ENCODE measurements at regions not wholly inside any gene's neighbourhood (a gene's known extent, or its start where the extent isn't known, plus 50 kb on each side); places are given as distances from the start of the nearest gene placed in this dataset.

DNA sequence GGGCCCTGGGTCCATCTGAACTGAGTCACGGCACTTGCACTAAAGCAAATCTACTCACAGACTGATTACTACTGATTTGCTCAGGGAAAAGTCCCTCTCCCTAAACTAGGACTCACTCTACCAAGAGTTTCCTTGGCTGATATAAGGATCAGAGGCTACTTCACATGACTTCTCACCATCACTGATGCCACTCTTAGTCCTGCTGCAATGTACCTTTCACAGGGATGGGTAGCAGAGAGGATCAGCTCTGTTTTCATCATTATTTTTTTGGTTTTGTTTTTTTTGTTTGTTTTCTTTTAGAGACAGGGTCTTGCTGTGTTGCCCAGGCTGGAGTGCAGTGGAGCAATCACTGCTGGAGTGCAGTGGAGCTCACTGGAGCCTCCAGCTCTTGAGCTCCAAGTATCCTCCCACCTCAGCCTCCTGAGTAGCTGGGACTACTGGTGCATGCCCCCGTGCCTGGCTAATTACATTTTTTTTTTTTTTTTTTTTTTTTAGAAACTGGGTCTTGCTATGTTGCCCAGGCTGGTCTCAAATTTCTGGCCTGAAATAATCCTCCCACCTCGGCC lies 200.6 kb downstream of the JCAD start:
- no peak for DNase-seq (ENCODE audit: extremely low read depth, low read depth)

GRCh38 chr10:29857843-29858701 lies 201.3 kb downstream of the JCAD start:
- peak; percentile 59 for DNase-seq (ENCODE audit: extremely low read depth, low read depth)

DNA sequence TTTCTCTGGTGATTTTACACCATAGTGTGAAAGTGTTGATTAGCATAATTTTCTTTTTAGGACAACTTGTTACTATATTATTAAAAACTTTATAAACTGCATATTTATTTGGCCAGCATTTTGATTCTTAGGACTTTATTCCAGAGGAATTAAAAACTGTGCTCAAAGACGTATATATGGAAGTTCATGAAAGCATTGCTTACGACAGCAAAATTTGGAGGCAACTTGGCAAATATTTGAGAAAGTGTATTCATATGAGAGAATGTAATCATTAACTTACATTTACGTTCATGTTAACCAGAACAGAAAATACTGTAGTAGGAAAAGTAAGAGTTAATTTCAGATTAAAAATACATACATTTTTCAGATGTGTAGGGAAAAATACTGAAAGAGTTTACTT lies 203.1 kb downstream of the JCAD start:
- no peak for DNase-seq (ENCODE audit: extremely low read depth, low read depth)

GRCh38 chr10:29853913-29854312 lies 205.5 kb downstream of the JCAD start:
- no peak for DNase-seq (ENCODE audit: extremely low read depth, low read depth)

- no peak for DNase-seq (ENCODE audit: extremely low read depth, low read depth)
Observed at GRCh38 chr10:29851241-29851640, 208.1 kb downstream of the JCAD start.

GRCh38 chr10:29850371-29850770 lies 209.0 kb downstream of the JCAD start:
- DNase-seq (ENCODE audit: extremely low read depth, low read depth): no peak

GRCh38 chr10:29849886-29850285 lies 209.5 kb downstream of the JCAD start:
- no peak for DNase-seq (ENCODE audit: extremely low read depth, low read depth)

DNA sequence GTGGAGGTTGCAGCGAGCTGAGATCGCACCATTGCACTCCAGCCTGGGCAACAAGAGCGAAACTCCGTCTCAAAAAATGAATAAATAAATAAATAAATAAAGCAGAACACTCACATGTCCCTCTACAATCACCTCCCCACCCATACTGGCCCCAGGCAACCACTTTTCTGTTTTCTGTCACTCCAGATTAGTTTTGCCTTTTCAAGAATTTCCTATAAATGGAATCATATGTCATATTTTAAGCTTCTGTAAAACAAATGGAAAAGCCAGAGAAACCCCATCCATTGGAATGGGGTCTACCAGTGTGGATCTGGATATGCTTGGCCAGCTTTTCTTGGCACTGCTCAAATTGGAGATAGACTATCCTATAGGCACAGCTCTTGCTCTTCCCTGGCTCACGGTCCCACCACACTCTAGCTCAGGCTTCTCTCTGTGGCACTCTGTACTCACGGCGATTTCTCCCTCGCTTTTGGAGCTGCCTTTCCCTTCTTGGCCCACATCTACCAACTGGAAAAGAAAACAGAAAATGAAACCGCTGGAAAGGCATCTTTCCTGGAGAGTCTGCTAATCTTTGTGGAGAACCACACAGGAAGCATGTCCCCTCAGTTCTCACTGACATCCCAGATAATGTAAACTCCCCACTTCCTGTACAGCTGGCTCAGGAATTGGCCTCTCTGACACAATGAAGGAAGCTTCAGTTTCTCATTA lies 210.1 kb downstream of the JCAD start:
- no peak for DNase-seq (ENCODE audit: extremely low read depth, low read depth)

GRCh38 chr10:29846881-29847280 lies 212.1 kb upstream of the SVIL start:
- no peak for DNase-seq (ENCODE audit: extremely low read depth, low read depth)

GRCh38 chr10:29845166-29845565 lies 210.4 kb upstream of the SVIL start:
- no peak for DNase-seq (ENCODE audit: extremely low read depth, low read depth)

DNA sequence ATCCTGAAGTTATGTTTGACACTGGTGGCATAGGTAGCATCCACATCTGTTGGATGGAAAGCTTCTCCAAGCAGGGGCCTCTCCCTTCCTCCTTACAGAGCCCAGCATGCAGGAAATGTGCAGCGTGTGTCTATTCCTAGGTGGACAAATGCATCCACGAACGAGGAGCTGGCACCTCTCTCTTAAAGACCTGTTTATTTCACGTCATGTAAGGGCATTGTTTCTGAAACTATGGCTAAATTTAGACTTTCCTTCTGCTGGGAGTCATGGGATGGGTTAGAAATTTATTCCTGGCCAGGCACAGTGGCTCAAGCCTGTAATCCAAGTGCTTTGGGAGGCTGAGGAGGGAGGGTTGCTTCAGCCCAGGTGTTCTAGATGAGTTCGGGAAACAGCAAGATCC lies 208.4 kb upstream of the SVIL start:
- no peak for DNase-seq (ENCODE audit: extremely low read depth, low read depth)

DNA sequence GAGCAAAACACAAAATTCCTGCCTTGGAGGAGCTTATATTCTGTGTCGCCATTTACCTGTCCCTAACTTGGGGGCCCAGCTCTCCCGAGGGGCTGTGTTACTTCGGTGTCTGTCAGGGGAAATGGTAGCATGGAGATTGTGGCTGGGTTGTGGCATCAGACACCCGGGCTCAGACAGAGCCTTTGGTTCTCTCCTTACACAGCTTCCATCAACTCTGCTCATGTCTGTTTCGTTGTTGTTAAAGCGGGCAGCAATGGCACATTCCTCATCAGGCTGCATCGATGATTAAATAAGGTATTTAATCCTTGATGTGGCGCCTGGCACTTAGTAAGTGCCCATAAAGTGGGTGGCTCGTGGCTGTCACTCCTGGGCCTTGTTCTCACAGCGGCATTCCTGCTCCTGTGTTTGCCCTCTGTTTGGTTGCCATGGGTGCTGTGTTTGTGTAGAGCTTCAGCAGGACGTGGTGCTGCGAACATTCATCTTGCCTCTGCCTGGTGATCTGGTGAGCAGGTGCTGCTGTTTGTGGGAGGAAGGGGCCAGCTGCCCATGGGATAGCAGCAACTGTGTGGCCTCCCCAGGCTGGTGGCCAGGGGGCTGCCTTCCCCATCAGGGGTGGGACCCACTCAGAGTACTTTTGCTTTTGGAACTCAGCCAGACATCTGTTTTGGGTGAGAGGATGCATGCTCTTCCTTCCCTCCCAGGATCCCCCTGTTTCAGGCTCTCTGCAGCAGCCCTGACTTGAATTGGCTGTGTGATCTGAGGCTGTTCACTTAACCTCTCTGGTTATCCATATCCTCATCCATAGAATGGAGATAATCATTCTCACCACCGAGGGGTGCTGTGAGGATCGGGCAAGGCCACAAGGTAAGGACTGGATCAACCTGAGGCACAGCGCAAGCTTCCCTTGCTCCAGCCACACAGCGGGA lies 207.2 kb upstream of the SVIL start:
- DNase-seq (ENCODE audit: extremely low read depth, low read depth): no peak

GRCh38 chr10:29840516-29841276 lies 205.9 kb upstream of the SVIL start:
- DNase-seq (ENCODE audit: extremely low read depth, low read depth): no peak

DNA sequence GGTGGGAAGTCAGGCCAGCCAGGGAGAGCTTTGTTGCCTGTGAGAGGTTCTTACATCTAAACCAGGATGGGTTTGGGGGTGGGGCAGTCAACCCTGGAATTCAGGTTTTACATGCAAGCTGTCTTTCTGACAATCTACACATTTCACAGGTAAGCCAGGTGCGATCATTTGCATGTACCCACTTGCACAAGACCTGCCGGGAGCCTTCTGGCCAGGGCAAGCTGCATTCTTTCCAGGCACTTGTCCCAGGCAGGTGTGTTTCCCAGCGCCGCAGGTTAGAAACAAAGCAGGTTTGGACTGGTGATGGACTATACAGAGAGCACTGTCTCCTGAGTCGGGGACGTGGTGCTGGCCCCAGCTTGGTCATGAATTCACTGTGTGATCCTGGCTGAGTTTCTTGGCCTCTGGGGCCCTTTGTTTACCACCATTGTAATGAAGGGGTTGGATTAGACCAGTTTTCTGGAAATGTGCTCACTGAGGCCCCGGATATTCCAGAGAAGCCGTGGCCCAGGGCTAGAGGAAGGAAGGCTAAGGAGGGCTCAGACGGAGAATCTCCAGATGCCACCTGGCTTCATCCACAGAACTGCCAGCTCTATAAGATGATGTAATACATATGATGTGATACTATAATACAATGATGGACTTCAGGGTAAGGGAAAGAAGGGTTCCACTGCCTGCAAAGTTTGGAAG lies 205.2 kb upstream of the SVIL start:
- no peak for DNase-seq (ENCODE audit: extremely low read depth, low read depth)

- DNase-seq (ENCODE audit: extremely low read depth, low read depth): no peak
Observed at GRCh38 chr10:29838539-29838938, 203.8 kb upstream of the SVIL start.

DNA sequence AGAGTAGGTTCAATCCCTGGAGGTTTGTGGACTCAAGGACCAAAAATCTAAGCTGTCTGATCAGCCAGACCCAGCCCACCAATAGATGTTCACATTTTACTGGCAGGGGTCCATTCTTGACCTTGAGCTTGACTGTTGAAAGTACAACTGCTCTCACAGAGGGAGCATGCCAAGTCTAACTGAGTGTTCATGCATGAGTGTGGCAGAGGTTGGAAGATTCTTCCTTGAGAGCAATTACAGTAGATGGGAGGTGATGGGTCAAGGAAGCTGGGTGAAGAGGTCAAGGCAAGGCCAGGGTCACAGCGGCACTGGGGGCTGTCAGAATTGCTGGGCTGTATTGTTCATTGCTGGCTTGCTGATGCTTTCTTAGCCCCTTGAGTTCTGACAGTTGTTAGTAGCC lies 202.8 kb upstream of the SVIL start:
- no peak for DNase-seq (ENCODE audit: extremely low read depth, low read depth)

DNA sequence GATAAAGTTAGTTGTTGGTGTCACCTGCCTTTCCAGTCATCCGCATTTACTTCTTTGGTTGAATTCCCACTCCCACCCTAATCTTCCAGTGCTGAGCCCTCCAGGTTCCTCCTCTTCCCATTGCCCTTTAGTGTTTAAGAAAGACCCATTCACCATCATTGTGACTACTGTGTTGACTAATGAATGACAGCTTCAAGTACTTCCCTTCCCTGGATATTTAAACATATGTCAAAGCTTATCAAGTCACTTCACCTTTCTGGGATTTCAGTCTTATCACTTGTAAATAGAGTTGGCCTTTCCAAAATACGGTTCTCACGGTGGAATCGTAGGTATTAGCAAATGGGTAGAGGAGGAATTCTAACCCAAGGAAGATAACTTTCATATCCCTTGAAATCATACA lies 201.6 kb upstream of the SVIL start:
- DNase-seq (ENCODE audit: extremely low read depth, low read depth): no peak

DNA sequence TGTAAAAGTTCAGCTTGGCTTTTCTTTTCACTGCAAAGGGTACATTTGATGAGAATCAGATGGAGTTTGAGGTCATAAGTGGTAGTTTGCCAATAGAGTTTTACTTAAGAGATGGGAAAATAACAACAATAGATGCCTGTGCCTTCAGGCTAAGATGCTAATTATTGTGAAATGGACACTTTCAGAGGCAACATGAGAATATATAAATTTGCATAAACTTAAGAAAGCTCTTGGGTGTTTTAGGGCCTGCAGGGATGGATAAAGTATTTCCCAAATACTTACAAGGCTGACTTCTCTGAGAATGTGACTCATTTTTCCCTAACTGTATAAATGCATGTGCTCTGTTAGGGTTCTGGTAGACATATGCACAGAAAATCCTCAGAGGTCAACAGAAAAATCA lies 200.3 kb upstream of the SVIL start:
- no peak for DNase-seq (ENCODE audit: extremely low read depth, low read depth)
